Upper lobe of left lung (tissue), 6 donors: ENCODE measurements at regions not wholly inside any gene's neighbourhood (a gene's known extent, or its start where the extent isn't known, plus 50 kb on each side); places are given as distances from the start of the nearest gene placed in this dataset.

Experiments
- ATAC-seq, 2 donors: fragments of 200-7000 bp; cut with Tn5 transposase; one replicate each; pipeline ENCODE4 v1.9.1; 2022; ENCODE audit warnings: mild to moderate bottlenecking in 2 of 2, moderate library complexity in 2 of 2; ENCODE audit not compliant: low FRiP score in 2 of 2
- DNase-seq, 2 donors: peaks; one replicate each; pipeline ENCODE4 v3.0.0-alpha.2; 2019 to 2020
- H3K27ac ChIP-seq, 4 donors: fragments of 200-600 bp; sonication (generic); one replicate each; pipeline ENCODE4 v1.5.1; 2016 to 2019
- H3K27me3 ChIP-seq, 4 donors: fragments of 200-600 bp; sonication (generic); one replicate each; pipeline ENCODE4 v1.5.1; 2017 to 2019
- H3K36me3 ChIP-seq, 4 donors: fragments of 200-600 bp; sonication (generic); one replicate each; pipeline ENCODE4 v1.5.1; 2016 to 2019
- H3K4me1 ChIP-seq, 4 donors: fragments of 200-600 bp; sonication (generic); one replicate each; pipeline ENCODE4 v1.5.1; 2018 to 2019
- H3K4me3 ChIP-seq, 4 donors: fragments of 200-600 bp; sonication (generic); one replicate each; pipeline ENCODE4 v1.5.1; 2017 to 2019; ENCODE audit warnings: mild to moderate bottlenecking in 2 of 4, moderate library complexity in 1 of 4
- H3K9me3 ChIP-seq, 4 donors: fragments of 200-600 bp; sonication (generic); one replicate each; pipeline ENCODE4 v1.5.1; 2018 to 2019
- CTCF ChIP-seq, 6 experiments: fragments of 450-650 bp in 4 of 6; fragments of 200-600 bp in 2 of 6; sonication (generic) in 2 of 6; IDR thresholded peaks; one replicate each; pipeline ENCODE4 v1.5.1; 2016 to 2019; ENCODE audit warnings: antibody characterized with exemption in 6 of 6
- EP300 ChIP-seq, 4 donors: sonication (generic); formaldehyde crosslinking; IDR thresholded peaks; one replicate each; pipeline ENCODE4 v1.5.1; 2017; ENCODE audit warnings: antibody characterized with exemption in 4 of 4, control low read depth in 2 of 4
- POLR2A ChIP-seq, 4 donors: fragments of 450-650 bp; IDR thresholded peaks; one replicate each; pipeline ENCODE4 v1.5.1; 2016 to 2017; ENCODE audit warnings: antibody characterized with exemption in 4 of 4, mild to moderate bottlenecking in 2 of 4
- POLR2AphosphoS5 ChIP-seq, 2 donors: sonication (generic); formaldehyde crosslinking; IDR thresholded peaks; one replicate each; pipeline ENCODE4 v1.5.1; 2017; ENCODE audit warnings: antibody characterized with exemption in 2 of 2
- WGBS, 2 donors: methylation state at CpG; one replicate each; pipeline ENCODE4 v1.1.5; 2017 to 2018; 5-methylcytosine and 5-hydroxymethylcytosine counted together
- donor health status: DM: no; HTN: no; CAD: no; lungs with moderate emphysema.
- donor health status: DM: no; HTN: yes; CAD: no; lungs with severe emphysema.

GRCh38 chr2:220469201-220469600 is 841.8 kb downstream of the SLC4A3 start:
- no peaks in the 10 kb centered on the region for H3K9me3 ChIP-seq
- TF ChIP-seq POLR2AphosphoS5 (IDR thresholded peaks at IDR 0.05) (no peak), POLR2A (IDR thresholded peaks at IDR 0.05) (no peak), EP300 (IDR thresholded peaks at IDR 0.05) (no peak), CTCF (IDR thresholded peaks at IDR 0.05) (no peak)
- H3K27me3 ChIP-seq: no peaks in the 10 kb centered on the region
- 78 to 84% methylated on average over 4 of the region's 4 CpGs for WGBS, 2 donors
- DNase-seq (no peak), ATAC-seq (no peak)
- H3K36me3 ChIP-seq: no peaks in the 10 kb centered on the region
- H3K4me1 ChIP-seq: no peaks in the 10 kb centered on the region
- H3K27ac ChIP-seq: no peak overlapping the region
- H3K4me3 ChIP-seq: no peak overlapping the region

GRCh38 chr2:220473611-220474010 is 846.2 kb downstream of the SLC4A3 start:
- ATAC-seq (no peak), DNase-seq (no peak)
- TF ChIP-seq CTCF (IDR thresholded peaks at IDR 0.05) (no peak), POLR2A (IDR thresholded peaks at IDR 0.05) (no peak), POLR2AphosphoS5 (IDR thresholded peaks at IDR 0.05) (no peak), EP300 (IDR thresholded peaks at IDR 0.05) (no peak)
- Histone ChIP-seq H3K9me3 (no peaks in the 10 kb centered on the region), H3K27ac (no peak overlapping the region), H3K4me1 (no peaks in the 10 kb centered on the region), H3K36me3 (no peaks in the 10 kb centered on the region), H3K4me3 (no peak overlapping the region), H3K27me3 (no peaks in the 10 kb centered on the region)

GRCh38 chr2:220476877-220477276 is 849.4 kb downstream of the SLC4A3 start:
- WGBS, 2 donors: 72 to 90% methylated on average over 4 of the region's 4 CpGs

GRCh38 chr2:220478305-220479058 is 851.1 kb downstream of the SLC4A3 start:
- H3K4me1 ChIP-seq: no peaks in the 10 kb centered on the region
- WGBS, 2 donors: 61 to 70% methylated on average over 3 to 4 of the region's 4 CpGs
- no peak for TF ChIP-seq CTCF (IDR thresholded peaks at IDR 0.05)
- no peak for TF ChIP-seq POLR2A (IDR thresholded peaks at IDR 0.05)
- no peak for TF ChIP-seq POLR2AphosphoS5 (IDR thresholded peaks at IDR 0.05)
- no peak for TF ChIP-seq EP300 (IDR thresholded peaks at IDR 0.05)
- no peak overlapping the region for H3K4me3 ChIP-seq
- H3K36me3 ChIP-seq: no peaks in the 10 kb centered on the region
- ATAC-seq (no peak), DNase-seq (no peak)
- no peaks in the 10 kb centered on the region for H3K9me3 ChIP-seq
- no peaks in the 10 kb centered on the region for H3K27me3 ChIP-seq
- no peak overlapping the region for H3K27ac ChIP-seq

More at GRCh38 chr2:220476877-220477276, 849.4 kb downstream of the SLC4A3 start:
- no peaks in the 10 kb centered on the region for H3K36me3 ChIP-seq
- no peak for TF ChIP-seq CTCF (IDR thresholded peaks at IDR 0.05)
- no peak for TF ChIP-seq POLR2A (IDR thresholded peaks at IDR 0.05)
- TF ChIP-seq EP300 (IDR thresholded peaks at IDR 0.05): no peak
- TF ChIP-seq POLR2AphosphoS5 (IDR thresholded peaks at IDR 0.05): no peak
- no peaks in the 10 kb centered on the region for H3K4me1 ChIP-seq
- H3K9me3 ChIP-seq: no peaks in the 10 kb centered on the region
- no peak overlapping the region for H3K4me3 ChIP-seq
- no peaks in the 10 kb centered on the region for H3K27me3 ChIP-seq
- no peak overlapping the region for H3K27ac ChIP-seq
- ATAC-seq (no peak), DNase-seq (no peak)

GRCh38 chr2:220482716-220483115 is 855.3 kb downstream of the SLC4A3 start:
- Histone ChIP-seq H3K4me3 (no peak overlapping the region), H3K4me1 (no peaks in the 10 kb centered on the region), H3K27me3 (no peaks in the 10 kb centered on the region), H3K36me3 (no peaks in the 10 kb centered on the region), H3K27ac (no peak overlapping the region), H3K9me3 (no peaks in the 10 kb centered on the region)
- no peak for ATAC-seq
- 72 to 89% methylated on average over 3 of the region's 3 CpGs for WGBS, 2 donors
- DNase-seq: no peak
- TF ChIP-seq EP300 (IDR thresholded peaks at IDR 0.05) (no peak), POLR2A (IDR thresholded peaks at IDR 0.05) (no peak), CTCF (IDR thresholded peaks at IDR 0.05) (no peak), POLR2AphosphoS5 (IDR thresholded peaks at IDR 0.05) (no peak)
